ENCODE measurements at regions not wholly inside any gene's neighbourhood (a gene's known extent, or its start where the extent isn't known, plus 50 kb on each side); places are given as distances from the start of the nearest gene placed in this dataset.

GRCh38 chr20:50399917-50400704, 110.1 kb upstream of the PTPN1 start:
- DNase-seq (peak in 4 of 5 donors; percentile 37 to 61 (median 54)), FAIRE-seq (no peak)
- Histone ChIP-seq H3K4me1 (ENCODE audit: control insufficient read depth in 2 of 3, insufficient read depth in 2 of 3, low read depth in 1 of 3, low read length in 3 of 3) (peaks cover 0 to 5% (median under 1%) of the 10 kb centered on the region in 3 donors), H3K36me3 (ENCODE audit: control insufficient read depth in 2 of 3, insufficient read depth in 3 of 3, low read length in 3 of 3) (no peaks in the 10 kb centered on the region), H3K4me3 (ENCODE audit: low read length in 3 of 3) (no peak overlapping the region), H3K9ac (ENCODE audit: low read length in 3 of 3) (no peak overlapping the region), H3K27me3 (ENCODE audit: control insufficient read depth, insufficient read depth, low read length) (no peaks in the 10 kb centered on the region), H3K9me3 (ENCODE audit: control insufficient read depth in 2 of 3, insufficient read depth in 1 of 3, low read length in 3 of 3) (no peaks in the 10 kb centered on the region), H3K27ac (ENCODE audit: low read depth in 2 of 2, low read length in 2 of 2) (no peak overlapping the region)
- TF ChIP-seq, protein P1, sequence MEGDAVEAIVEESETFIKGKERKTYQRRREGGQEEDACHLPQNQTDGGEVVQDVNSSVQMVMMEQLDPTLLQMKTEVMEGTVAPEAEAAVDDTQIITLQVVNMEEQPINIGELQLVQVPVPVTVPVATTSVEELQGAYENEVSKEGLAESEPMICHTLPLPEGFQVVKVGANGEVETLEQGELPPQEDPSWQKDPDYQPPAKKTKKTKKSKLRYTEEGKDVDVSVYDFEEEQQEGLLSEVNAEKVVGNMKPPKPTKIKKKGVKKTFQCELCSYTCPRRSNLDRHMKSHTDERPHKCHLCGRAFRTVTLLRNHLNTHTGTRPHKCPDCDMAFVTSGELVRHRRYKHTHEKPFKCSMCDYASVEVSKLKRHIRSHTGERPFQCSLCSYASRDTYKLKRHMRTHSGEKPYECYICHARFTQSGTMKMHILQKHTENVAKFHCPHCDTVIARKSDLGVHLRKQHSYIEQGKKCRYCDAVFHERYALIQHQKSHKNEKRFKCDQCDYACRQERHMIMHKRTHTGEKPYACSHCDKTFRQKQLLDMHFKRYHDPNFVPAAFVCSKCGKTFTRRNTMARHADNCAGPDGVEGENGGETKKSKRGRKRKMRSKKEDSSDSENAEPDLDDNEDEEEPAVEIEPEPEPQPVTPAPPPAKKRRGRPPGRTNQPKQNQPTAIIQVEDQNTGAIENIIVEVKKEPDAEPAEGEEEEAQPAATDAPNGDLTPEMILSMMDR (IDR thresholded peaks at IDR 0.05; ENCODE audit: borderline replicate concordance, extremely low read depth, insufficient read depth), result no peak
- intact Hi-C loops (cut with DNase I), result no loop called here

GRCh38 chr20:50400705-50401586, 109.2 kb upstream of the PTPN1 start:
- no peaks in the 10 kb centered on the region for H3K36me3 ChIP-seq (ENCODE audit: control insufficient read depth in 2 of 3, insufficient read depth in 3 of 3, low read length in 3 of 3)
- H3K4me1 ChIP-seq (ENCODE audit: control insufficient read depth in 2 of 3, insufficient read depth in 2 of 3, low read depth in 1 of 3, low read length in 3 of 3), result peaks cover 0 to 4% (median 0%) of the 10 kb centered on the region in 3 donors
- DNase-seq (peak in 1 of 5 donors; percentile 39), FAIRE-seq (no peak)
- no peak overlapping the region for H3K9ac ChIP-seq (ENCODE audit: low read length in 3 of 3)
- TF ChIP-seq, protein P1 (IDR thresholded peaks at IDR 0.05; ENCODE audit: borderline replicate concordance, extremely low read depth, insufficient read depth), result no peak
- intact Hi-C loops (cut with DNase I), result no loop called here
- H3K4me3 ChIP-seq (ENCODE audit: low read length in 3 of 3), result no peak overlapping the region
- H3K9me3 ChIP-seq (ENCODE audit: control insufficient read depth in 2 of 3, insufficient read depth in 1 of 3, low read length in 3 of 3), result no peaks in the 10 kb centered on the region
- H3K27me3 ChIP-seq (ENCODE audit: control insufficient read depth, insufficient read depth, low read length), result no peaks in the 10 kb centered on the region
- no peak overlapping the region for H3K27ac ChIP-seq (ENCODE audit: low read depth in 2 of 2, low read length in 2 of 2)

DNA sequence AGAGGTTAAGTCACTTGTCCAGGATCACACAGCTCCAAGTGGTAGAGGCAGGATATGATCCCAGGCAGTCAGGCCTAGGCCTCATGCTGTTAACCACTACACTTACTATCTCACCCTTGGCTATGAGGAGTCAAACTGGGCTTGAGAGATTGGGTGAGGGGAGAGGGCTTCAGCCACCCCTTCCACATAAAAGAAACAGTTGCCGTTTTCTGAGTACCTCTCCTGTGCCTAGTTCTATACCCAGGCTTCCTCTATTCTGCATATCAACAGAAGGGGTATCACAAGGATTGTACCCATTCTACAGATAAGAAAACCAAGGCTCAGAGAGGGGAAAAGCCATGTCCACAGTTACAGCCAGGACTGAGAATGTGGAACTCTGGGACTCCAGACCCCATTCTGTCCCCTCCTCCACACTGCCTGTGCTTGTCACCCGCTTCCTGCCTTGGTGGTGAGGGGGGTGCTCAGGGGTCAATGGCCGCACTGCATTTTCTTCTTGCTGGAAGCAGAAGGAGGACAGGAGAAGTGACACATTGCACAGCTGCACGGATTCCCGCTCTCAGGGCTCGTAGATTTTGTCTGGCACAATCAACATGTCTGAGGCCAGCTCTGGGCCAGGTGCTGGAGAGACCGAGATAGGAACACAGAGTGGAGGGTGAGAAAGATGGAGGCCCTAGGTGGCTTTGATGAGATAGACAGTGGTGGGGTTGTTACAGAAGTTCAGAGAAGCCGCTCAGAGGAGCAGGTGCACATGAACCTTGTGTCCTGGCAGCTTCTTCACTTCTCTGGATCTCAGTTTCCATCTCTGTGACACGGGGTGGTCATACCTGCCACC, 108.4 kb upstream of the PTPN1 start:
- no peak for FAIRE-seq
- intact Hi-C loops (cut with DNase I), result no loop called here
- Histone ChIP-seq H3K27ac (ENCODE audit: low read depth in 2 of 2, low read length in 2 of 2) (no peak overlapping the region), H3K36me3 (ENCODE audit: control insufficient read depth in 2 of 3, insufficient read depth in 3 of 3, low read length in 3 of 3) (no peaks in the 10 kb centered on the region), H3K4me3 (ENCODE audit: low read length in 3 of 3) (no peak overlapping the region), H3K27me3 (ENCODE audit: control insufficient read depth, insufficient read depth, low read length) (no peaks in the 10 kb centered on the region), H3K9ac (ENCODE audit: low read length in 3 of 3) (no peak overlapping the region), H3K4me1 (ENCODE audit: control insufficient read depth in 2 of 3, insufficient read depth in 2 of 3, low read depth in 1 of 3, low read length in 3 of 3) (peaks cover 0 to 4% (median 0%) of the 10 kb centered on the region in 3 donors), H3K9me3 (ENCODE audit: control insufficient read depth in 2 of 3, insufficient read depth in 1 of 3, low read length in 3 of 3) (no peaks in the 10 kb centered on the region)
- DNase-seq, result peak in 1 of 5 donors; percentile 37
- TF ChIP-seq, protein P1 (IDR thresholded peaks at IDR 0.05; ENCODE audit: borderline replicate concordance, extremely low read depth, insufficient read depth), result no peak

All from kidney (tissue), 13 donors.